Aorta (tissue), 5 donors: ENCODE measurements at regions not wholly inside any gene's neighbourhood (a gene's known extent, or its start where the extent isn't known, plus 50 kb on each side); places are given as distances from the start of the nearest gene placed in this dataset.

Experiments used
- ATAC-seq: fragments of 200-7000 bp; cut with Tn5 transposase; one replicate; pipeline ENCODE4 v1.9.1; 2022; ENCODE audit warnings: moderate library complexity; ENCODE audit not compliant: low FRiP score
- DNase-seq, 2 donors: peaks; one replicate each; pipeline ENCODE4 v3.0.0-alpha.2; 2020
- H3K27ac ChIP-seq, 2 donors: one replicate each; pipeline ENCODE4 v1.5.1; 2013; ENCODE audit warnings: low read length in 2 of 2, mild to moderate bottlenecking in 2 of 2, moderate library complexity in 2 of 2, control low read depth in 1 of 2, inconsistent platforms in 1 of 2, low read depth in 1 of 2
- H3K27me3 ChIP-seq, 2 donors: one replicate each; pipeline ENCODE4 v1.6.1; 2013; ENCODE audit warnings: control low read depth in 1 of 2, low read length in 1 of 2, mild to moderate bottlenecking in 1 of 2, moderate library complexity in 1 of 2; ENCODE audit not compliant: insufficient read depth in 2 of 2, control insufficient read depth in 1 of 2
- H3K36me3 ChIP-seq, 2 donors: one replicate each; pipeline ENCODE4 v1.6.1; 2013; ENCODE audit warnings: control low read depth in 1 of 2, low read length in 1 of 2, mild to moderate bottlenecking in 1 of 2; ENCODE audit not compliant: insufficient read depth in 2 of 2, control insufficient read depth in 1 of 2
- H3K4me1 ChIP-seq, 2 donors: one replicate each; pipeline ENCODE4 v1.6.1; 2013; ENCODE audit warnings: low read length in 2 of 2, control low read depth in 1 of 2, mild to moderate bottlenecking in 1 of 2, moderate library complexity in 1 of 2; ENCODE audit not compliant: insufficient read depth in 2 of 2, control insufficient read depth in 1 of 2
- H3K4me3 ChIP-seq, 2 donors: one replicate each; pipeline ENCODE4 v1.5.1; 2013; ENCODE audit warnings: low read length in 2 of 2, control low read depth in 1 of 2, mild to moderate bottlenecking in 1 of 2
- H3K9me3 ChIP-seq: one replicate; pipeline ENCODE4 v1.6.1; 2013; ENCODE audit warnings: mild to moderate bottlenecking, low read length; ENCODE audit not compliant: control insufficient read depth
- WGBS, 2 donors: extraction: QIAGEN DNeasy Blood & Tissue Kit; methylation state at CpG; one replicate each; pipeline ENCODE4 v1.1.7; 2013; 5-methylcytosine and 5-hydroxymethylcytosine counted together
- intact Hi-C, 2 donors: fragments of 100-400 bp; cut with DNase I; formaldehyde crosslinking; loops; one replicate each; pipeline versions ENCODE4 v1.14.2 to v1.15.0; 2022
- donor health status: healthy with polysubstance abuse.
- donor health status: Bipolar disorder and iron deficiency.
- donor health status: DM: no; HTN: no; CAD: no.
- donor health status: DM: no; HTN: no; CAD: no.
- donor health status: DM: yes; HTN: yes; CAD: no.

GRCh38 chr2:12110074-12110473 is 363.6 kb downstream of the LPIN1 start:
- Histone ChIP-seq H3K27ac (no peak overlapping the region), H3K4me3 (no peak overlapping the region), H3K27me3 (no peaks in the 10 kb centered on the region), H3K4me1 (no peaks in the 10 kb centered on the region), H3K9me3 (no peaks in the 10 kb centered on the region), H3K36me3 (no peaks in the 10 kb centered on the region)
- no peak for ATAC-seq
- no peak for DNase-seq
- intact Hi-C loops = no loop called here
- WGBS, 2 donors = 51 to 57% methylated on average over 4 of the region's 4 CpGs

- Histone ChIP-seq H3K36me3 (no peaks in the 10 kb centered on the region), H3K27me3 (no peaks in the 10 kb centered on the region), H3K27ac (no peak overlapping the region), H3K9me3 (no peaks in the 10 kb centered on the region), H3K4me3 (no peak overlapping the region), H3K4me1 (no peaks in the 10 kb centered on the region)
- no peak for ATAC-seq
- 95 to 97% methylated on average over 5 of the region's 5 CpGs for WGBS, 2 donors
- no peak for DNase-seq
- intact Hi-C loops = no loop called here
These were observed 364.0 kb downstream of the LPIN1 start for GRCh38 chr2:12110481-12110880.

- Histone ChIP-seq H3K4me3 (no peak overlapping the region), H3K9me3 (no peaks in the 10 kb centered on the region), H3K36me3 (no peaks in the 10 kb centered on the region), H3K27me3 (no peaks in the 10 kb centered on the region), H3K4me1 (no peaks in the 10 kb centered on the region), H3K27ac (no peak overlapping the region)
- ATAC-seq (no peak), DNase-seq (no peak)
- WGBS, 2 donors = 99 to 100% methylated on average over 1 of the region's 1 CpG
- intact Hi-C loops = no loop called here
These were observed 367.0 kb downstream of the LPIN1 start for GRCh38 chr2:12113412-12113811.

DNA sequence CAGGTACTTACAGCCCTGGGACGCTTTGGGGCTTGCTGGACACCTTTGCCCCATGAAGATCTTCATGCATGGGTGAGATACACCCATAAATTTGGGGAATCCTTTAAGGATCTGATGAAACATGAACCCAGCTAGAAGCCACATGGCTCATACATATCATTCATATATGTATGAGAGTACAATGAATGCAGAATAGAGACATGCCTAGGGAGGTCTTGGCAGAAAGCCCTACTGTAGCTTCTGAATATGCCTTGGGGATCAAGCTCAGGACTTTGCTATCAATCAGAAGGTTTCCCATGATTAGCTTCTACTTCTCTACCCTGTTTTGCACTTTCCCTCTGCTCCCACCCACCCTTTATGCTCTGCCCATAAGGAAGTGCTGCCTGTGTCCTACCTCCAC is 368.4 kb downstream of the LPIN1 start:
- Histone ChIP-seq H3K4me3 (no peak overlapping the region), H3K9me3 (no peaks in the 10 kb centered on the region), H3K27me3 (no peaks in the 10 kb centered on the region), H3K4me1 (no peaks in the 10 kb centered on the region), H3K27ac (no peak overlapping the region), H3K36me3 (no peaks in the 10 kb centered on the region)
- 0 to 51% methylated on average over 1 of the region's 1 CpG for WGBS, 2 donors
- DNase-seq = no peak
- intact Hi-C loops = no loop called here
- ATAC-seq = no peak

- ATAC-seq (no peak), DNase-seq (no peak)
- Histone ChIP-seq H3K4me1 (peaks cover 1 to 7% of the 10 kb centered on the region in 2 donors), H3K4me3 (no peak overlapping the region), H3K36me3 (no peaks in the 10 kb centered on the region), H3K27me3 (no peaks in the 10 kb centered on the region), H3K27ac (no peak overlapping the region), H3K9me3 (no peaks in the 10 kb centered on the region)
- WGBS, 2 donors = 95% methylated on average over 7 of the region's 7 CpGs
- intact Hi-C loops = no loop called here
These were observed 369.9 kb downstream of the LPIN1 start for GRCh38 chr2:12116228-12116750.

GRCh38 chr2:12119841-12120240 is 373.4 kb downstream of the LPIN1 start:
- ATAC-seq (no peak), DNase-seq (no peak)
- H3K4me3 ChIP-seq = no peak overlapping the region
- H3K4me1 ChIP-seq = peaks cover 1 to 7% of the 10 kb centered on the region in 2 donors
- intact Hi-C loops = no loop called here
- no peaks in the 10 kb centered on the region for H3K36me3 ChIP-seq
- H3K27me3 ChIP-seq = no peaks in the 10 kb centered on the region
- no peaks in the 10 kb centered on the region for H3K9me3 ChIP-seq
- no peak overlapping the region for H3K27ac ChIP-seq

GRCh38 chr2:12120281-12121150 is 374.1 kb downstream of the LPIN1 start:
- WGBS, 2 donors = 50 to 55% methylated on average over 7 of the region's 7 CpGs
- no peaks in the 10 kb centered on the region for H3K36me3 ChIP-seq
- H3K27me3 ChIP-seq = no peaks in the 10 kb centered on the region
- no peak for ATAC-seq
- intact Hi-C loops = no loop called here
- no peak overlapping the region for H3K27ac ChIP-seq
- H3K9me3 ChIP-seq = no peaks in the 10 kb centered on the region
- DNase-seq = no peak
- H3K4me3 ChIP-seq = no peak overlapping the region
- H3K4me1 ChIP-seq = peaks cover 1 to 7% of the 10 kb centered on the region in 2 donors

DNA sequence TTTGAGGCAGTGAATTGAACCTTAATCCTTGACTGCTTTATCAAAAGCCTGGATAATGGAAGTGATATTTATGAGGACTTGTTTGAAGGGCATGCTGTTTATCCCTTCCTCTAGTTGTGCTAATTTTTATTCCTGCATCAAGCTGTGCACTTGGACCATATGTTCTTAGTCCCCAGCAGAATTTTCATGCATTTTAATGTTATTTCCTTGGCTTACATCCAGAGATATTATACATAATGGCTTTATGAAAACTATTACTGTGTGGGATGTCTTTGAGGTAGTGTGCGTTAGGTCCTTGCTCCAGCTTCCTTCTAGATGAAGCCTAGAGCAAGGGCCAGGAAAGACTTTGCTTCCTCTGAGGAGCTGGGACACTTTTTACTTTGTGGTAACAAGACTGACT is 378.4 kb downstream of the LPIN1 start:
- intact Hi-C loops = no loop called here
- Histone ChIP-seq H3K36me3 (no peaks in the 10 kb centered on the region), H3K27ac (no peak overlapping the region), H3K9me3 (peaks cover 5% of the 10 kb centered on the region), H3K4me3 (no peak overlapping the region), H3K27me3 (no peaks in the 10 kb centered on the region), H3K4me1 (peaks cover 1 to 7% of the 10 kb centered on the region in 2 donors)
- ATAC-seq (no peak), DNase-seq (no peak)
- 96 to 98% methylated on average over 1 of the region's 1 CpG for WGBS, 2 donors

DNA sequence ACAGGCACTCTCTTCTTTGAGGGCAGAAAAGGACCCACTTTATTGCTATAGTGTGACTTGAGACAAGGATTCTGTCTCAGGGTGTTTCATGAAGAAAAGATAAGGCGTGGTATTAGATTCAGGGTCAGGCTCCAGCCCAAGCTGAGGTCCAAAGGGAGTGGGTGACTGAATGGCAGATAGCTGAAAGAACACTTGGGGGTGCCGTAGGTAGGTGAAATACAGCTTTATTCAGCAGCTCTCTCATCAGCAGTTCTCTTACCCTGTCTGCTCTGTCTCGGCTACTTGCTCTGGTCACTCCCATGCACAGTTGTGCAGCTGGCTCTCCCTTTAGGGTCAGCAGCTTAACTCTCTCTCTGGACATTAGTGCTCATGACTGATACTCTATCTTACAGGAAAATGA is 379.9 kb downstream of the LPIN1 start:
- intact Hi-C loops = no loop called here
- Histone ChIP-seq H3K27me3 (no peaks in the 10 kb centered on the region), H3K9me3 (peaks cover 5% of the 10 kb centered on the region), H3K4me3 (no peak overlapping the region), H3K27ac (no peak overlapping the region), H3K36me3 (no peaks in the 10 kb centered on the region), H3K4me1 (no peaks in the 10 kb centered on the region)
- 91 to 93% methylated on average over 3 of the region's 3 CpGs for WGBS, 2 donors
- DNase-seq (no peak), ATAC-seq (no peak)
